Panc1 (cell line): ENCODE measurements at regions not wholly inside any gene's neighbourhood (a gene's known extent, or its start where the extent isn't known, plus 50 kb on each side); places are given as distances from the start of the nearest gene placed in this dataset.

Source experiments
- ATAC-seq: fragments of 200-7000 bp; cut with Tn5 transposase; 2 replicates; pipeline ENCODE4 v1.9.1; 2020; ENCODE audit warnings: mild to moderate bottlenecking, moderate library complexity
- BruUV-seq: library from RNA; stranded (reverse); fragments of 400-500 nt; replicated peaks from 2 replicates; lab custom pipeline; 2021; lab: Mats Ljungman, UMichigan
- CTCF ChIA-PET: fragments of 300-600 bp; sonication (Branson Sonifier 250); formaldehyde crosslinking; loops from one replicate; lab custom pipeline; 2022; ENCODE audit warnings: antibody characterized with exemption; lab: Charles Lee
- POLR2A ChIA-PET: fragments of 300-600 bp; sonication (Branson Sonifier 250); formaldehyde crosslinking; loops from one replicate; lab custom pipeline; 2022; ENCODE audit warnings: antibody characterized with exemption; lab: Charles Lee
- DNase-seq: peaks from one replicate; pipeline ENCODE4 v3.0.0-alpha.2; 2010; ENCODE audit warnings: low read depth, low spot score
- H3K27ac ChIP-seq: 2 replicates; pipeline ENCODE4 v1.5.1; 2011; ENCODE audit warnings: mild to moderate bottlenecking, low read length, inconsistent platforms
- H3K27me3 ChIP-seq: fragments of 200-500 bp; sonication (Bioruptor generic); 2 replicates; pipeline ENCODE4 v1.6.0; 2014; ENCODE audit warnings: low read length, inconsistent platforms; ENCODE audit not compliant: control insufficient read depth, insufficient read depth
- H3K36me3 ChIP-seq: fragments of 200-500 bp; sonication (Bioruptor generic); 2 replicates; pipeline ENCODE4 v1.5.1; 2014; ENCODE audit warnings: inconsistent platforms, mild to moderate bottlenecking, low read length, moderate library complexity; ENCODE audit not compliant: control insufficient read depth, insufficient read depth
- H3K4me1 ChIP-seq: 2 replicates; pipeline ENCODE4 v1.5.1; 2011; ENCODE audit warnings: inconsistent platforms, mild to moderate bottlenecking, low read length, moderate library complexity; ENCODE audit not compliant: control insufficient read depth, insufficient read depth
- H3K4me3 ChIP-seq, 2 experiments: 2 replicates each; pipeline ENCODE4 v1.5.1; 2011 to 2012; ENCODE audit warnings: low read depth in 2 of 2, low read length in 2 of 2, mild to moderate bottlenecking in 2 of 2, inconsistent platforms in 1 of 2, moderate library complexity in 1 of 2
- H3K9me3 ChIP-seq: fragments of 200-500 bp; sonication (Bioruptor generic); 2 replicates; pipeline ENCODE4 v1.5.1; 2014; ENCODE audit warnings: low read depth, mild to moderate bottlenecking, inconsistent platforms, low read length, moderate library complexity; ENCODE audit not compliant: control insufficient read depth, insufficient read depth
- POLR2AphosphoS5 ChIP-seq: IDR thresholded peaks from 2 replicates; pipeline ENCODE4 v1.6.1; 2012; ENCODE audit warnings: mild to moderate bottlenecking, low read depth, low read length, moderate library complexity
- REST ChIP-seq, 2 experiments: IDR thresholded peaks; 2 replicates each; pipeline ENCODE4 v1.6.1; 2011 to 2012; ENCODE audit warnings: low read depth in 2 of 2, control low read depth in 1 of 2, low read length in 1 of 2, mild to moderate bottlenecking in 1 of 2, moderate library complexity in 1 of 2; ENCODE audit not compliant: insufficient read depth in 1 of 2
- SIN3A ChIP-seq: IDR thresholded peaks from 2 replicates; pipeline ENCODE4 v1.6.1; 2012; ENCODE audit warnings: low read depth, mild to moderate bottlenecking, low read length, moderate library complexity, borderline replicate concordance; ENCODE audit not compliant: insufficient read depth
- TCF7L2 ChIP-seq: IDR thresholded peaks from 2 replicates; pipeline ENCODE4 v1.6.1; 2011; ENCODE audit warnings: mild to moderate bottlenecking, low read depth, low read length, inconsistent platforms
- in situ Hi-C: cut with HindIII; loops from 2 replicates; pipeline ENCODE4 v1.10.0; 2016; ENCODE audit warnings: low sequenced_read_pairs, low pct_unique_long_range_greater_than_20kb
- intact Hi-C: fragments of 100-400 bp; cut with micrococcal nuclease; formaldehyde crosslinking; loops from one replicate; pipeline ENCODE4 v1.10.0; 2022; ENCODE audit not compliant: unreplicated experiment
- TF ChIP-seq, protein P1 (sequence below): fragments of 450-650 bp; IDR thresholded peaks from 2 replicates; pipeline ENCODE4 v1.5.1; 2017; ENCODE audit warnings: mild to moderate bottlenecking

- intact Hi-C loops, result no loop called here
- CTCF ChIA-PET, result no interaction called here
- Histone ChIP-seq H3K27me3 (no peaks in the 10 kb centered on the region), H3K4me1 (no peaks in the 10 kb centered on the region), H3K9me3 (no peaks in the 10 kb centered on the region), H3K4me3 (no peak overlapping the region), H3K36me3 (no peaks in the 10 kb centered on the region), H3K27ac (no peak overlapping the region)
- ATAC-seq, result no peak
- POLR2A ChIA-PET, result interaction anchor here (0.6 kb wide), 1 partner anchor 176 kb away, joined by 3 read pairs; no protein-coding TSS in a partner anchor
- no peak for DNase-seq
- in situ Hi-C loops, result no loop called here
- TF ChIP-seq TCF7L2, result no peak
- TF ChIP-seq POLR2AphosphoS5, result no peak
- TF ChIP-seq SIN3A, result no peak
- no peak for TF ChIP-seq REST (IDR thresholded peaks at IDR 0.05; ENCODE audit: insufficient read depth in 1 of 2, low read depth in 2 of 2, low read length in 1 of 2)
- TF ChIP-seq, protein P1, sequence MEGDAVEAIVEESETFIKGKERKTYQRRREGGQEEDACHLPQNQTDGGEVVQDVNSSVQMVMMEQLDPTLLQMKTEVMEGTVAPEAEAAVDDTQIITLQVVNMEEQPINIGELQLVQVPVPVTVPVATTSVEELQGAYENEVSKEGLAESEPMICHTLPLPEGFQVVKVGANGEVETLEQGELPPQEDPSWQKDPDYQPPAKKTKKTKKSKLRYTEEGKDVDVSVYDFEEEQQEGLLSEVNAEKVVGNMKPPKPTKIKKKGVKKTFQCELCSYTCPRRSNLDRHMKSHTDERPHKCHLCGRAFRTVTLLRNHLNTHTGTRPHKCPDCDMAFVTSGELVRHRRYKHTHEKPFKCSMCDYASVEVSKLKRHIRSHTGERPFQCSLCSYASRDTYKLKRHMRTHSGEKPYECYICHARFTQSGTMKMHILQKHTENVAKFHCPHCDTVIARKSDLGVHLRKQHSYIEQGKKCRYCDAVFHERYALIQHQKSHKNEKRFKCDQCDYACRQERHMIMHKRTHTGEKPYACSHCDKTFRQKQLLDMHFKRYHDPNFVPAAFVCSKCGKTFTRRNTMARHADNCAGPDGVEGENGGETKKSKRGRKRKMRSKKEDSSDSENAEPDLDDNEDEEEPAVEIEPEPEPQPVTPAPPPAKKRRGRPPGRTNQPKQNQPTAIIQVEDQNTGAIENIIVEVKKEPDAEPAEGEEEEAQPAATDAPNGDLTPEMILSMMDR, result no peak
- no TSS peak for BruUV-seq
These were observed 138.4 kb downstream of the GADD45G start for GRCh38 chr9:89743216-89743572.

GRCh38 chr9:89743573-89744254 lies 138.9 kb downstream of the GADD45G start:
- no TSS peak for BruUV-seq

More at GRCh38 chr9:89743573-89744254, 138.9 kb downstream of the GADD45G start:
- ChIA-PET CTCF (no interaction called here), POLR2A (interaction anchor here (0.6 kb wide), 1 partner anchor 177 kb away, joined by 3 read pairs; no protein-coding TSS in a partner anchor)
- Histone ChIP-seq H3K27ac (no peak overlapping the region), H3K27me3 (no peaks in the 10 kb centered on the region), H3K9me3 (no peaks in the 10 kb centered on the region), H3K4me3 (no peak overlapping the region), H3K4me1 (no peaks in the 10 kb centered on the region), H3K36me3 (no peaks in the 10 kb centered on the region)
- in situ Hi-C loops (no loop called here), intact Hi-C loops (no loop called here)
- no peak for ATAC-seq
- no peak for DNase-seq
- TF ChIP-seq, protein P1, result no peak
- no peak for TF ChIP-seq TCF7L2
- TF ChIP-seq POLR2AphosphoS5, result no peak
- no peak for TF ChIP-seq REST (IDR thresholded peaks at IDR 0.05; ENCODE audit: insufficient read depth in 1 of 2, low read depth in 2 of 2, low read length in 1 of 2)
- no peak for TF ChIP-seq SIN3A
